NCI-H748 treated with DMSO at 0.1 percent for 48 hours (cell line): ENCODE measurements at regions not wholly inside any gene's neighbourhood (a gene's known extent, or its start where the extent isn't known, plus 50 kb on each side); places are given as distances from the start of the nearest gene placed in this dataset.

ENCODE experiments used
- DNase-seq: peaks from one replicate; lab custom pipeline; 2025; lab: John Stamatoyannopoulos, UW

GRCh38 chr4:22217480-22217879 is 268.9 kb upstream of the KCNIP4 start:
- DNase-seq = no peak

DNA sequence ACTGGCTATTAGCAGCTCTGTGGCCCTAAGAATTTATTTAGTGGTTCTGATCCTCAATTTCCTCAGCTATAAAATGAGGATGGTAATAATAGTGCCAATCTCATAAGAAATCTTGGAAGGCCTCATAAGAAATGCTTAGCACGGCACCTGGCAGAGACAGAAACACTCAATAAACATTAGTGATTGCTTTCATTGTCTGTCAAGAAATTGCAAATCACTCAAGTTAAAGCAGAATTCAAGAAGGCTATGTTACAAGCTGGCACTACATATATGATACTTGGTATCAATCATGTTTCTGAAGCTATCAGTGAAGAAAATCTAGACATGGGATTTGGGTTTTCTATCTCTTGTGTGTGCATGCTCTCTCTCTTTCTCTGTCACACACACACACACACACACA is 267.7 kb upstream of the KCNIP4 start:
- no peak for DNase-seq

- no peak for DNase-seq
Measured at GRCh38 chr4:22215084-22215483, 266.5 kb upstream of the KCNIP4 start.

GRCh38 chr4:22203711-22204011 is 255.1 kb upstream of the KCNIP4 start:
- DNase-seq = no peak

DNA sequence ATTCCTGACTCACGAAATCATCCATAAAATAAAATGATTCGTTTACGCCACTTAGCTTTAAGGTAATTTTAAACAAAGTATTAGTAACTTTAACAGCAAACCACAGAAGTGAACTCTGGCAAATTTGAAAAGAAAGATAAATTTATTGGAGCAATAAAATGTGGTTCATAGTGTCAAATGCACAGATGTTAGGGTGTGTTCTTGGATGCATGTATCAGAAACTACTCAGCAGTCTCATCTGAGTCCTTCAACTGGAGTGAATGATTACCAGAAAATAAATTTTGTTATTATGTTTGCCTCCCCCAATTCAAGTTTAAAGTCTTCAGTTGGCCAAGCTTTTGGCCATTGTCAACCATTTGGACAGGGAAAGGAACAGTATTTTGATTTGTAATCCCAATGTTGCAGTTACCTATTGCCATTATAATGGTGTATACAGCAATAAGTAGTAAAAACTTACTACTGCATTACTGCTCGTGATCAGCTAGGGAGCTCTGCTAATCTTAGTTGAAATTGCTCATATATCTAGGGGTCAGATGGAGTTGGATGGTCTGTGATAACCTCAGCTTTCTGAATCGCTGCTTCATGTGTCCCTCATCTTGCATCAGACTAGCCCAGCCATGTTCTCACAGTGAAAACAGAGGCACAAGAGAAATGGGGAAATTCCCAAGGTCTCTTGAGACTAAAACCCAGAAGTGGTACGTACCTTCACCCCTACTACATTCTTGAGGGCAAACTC is 254.6 kb upstream of the KCNIP4 start:
- DNase-seq = no peak

DNA sequence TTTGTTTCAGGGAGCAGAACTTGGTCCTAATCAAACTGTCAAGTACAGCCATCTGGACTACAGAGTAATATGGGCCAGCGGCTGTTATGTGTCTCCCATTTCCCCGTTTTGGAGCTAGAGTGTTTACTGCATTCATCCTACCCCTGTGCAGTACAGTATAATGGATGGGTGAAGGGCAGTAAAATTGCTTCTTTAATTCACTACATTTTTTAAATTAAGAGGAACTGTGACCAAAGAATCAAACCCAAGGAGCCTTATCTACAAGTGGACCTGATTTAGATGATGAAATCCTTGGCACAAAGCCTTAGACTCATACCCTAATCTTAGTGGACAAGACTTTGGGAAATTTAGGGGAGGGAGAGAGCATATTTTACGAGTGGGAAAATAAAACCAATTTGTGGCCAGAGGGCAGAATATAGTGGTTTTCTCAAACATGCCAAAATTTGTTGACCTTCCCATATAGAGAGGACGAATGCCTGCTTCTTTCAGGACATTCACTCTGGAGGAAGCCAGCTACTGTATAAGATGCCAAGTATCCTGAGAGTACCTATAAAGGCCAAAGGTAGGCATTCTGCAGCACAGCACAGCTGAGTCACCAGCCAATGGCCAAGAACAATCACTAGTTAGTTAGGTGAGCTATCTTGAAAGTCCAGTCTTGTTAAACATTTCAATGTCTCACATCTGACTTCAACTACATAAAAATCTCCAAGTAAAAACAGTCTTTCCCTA is 253.8 kb upstream of the KCNIP4 start:
- no peak for DNase-seq

DNA sequence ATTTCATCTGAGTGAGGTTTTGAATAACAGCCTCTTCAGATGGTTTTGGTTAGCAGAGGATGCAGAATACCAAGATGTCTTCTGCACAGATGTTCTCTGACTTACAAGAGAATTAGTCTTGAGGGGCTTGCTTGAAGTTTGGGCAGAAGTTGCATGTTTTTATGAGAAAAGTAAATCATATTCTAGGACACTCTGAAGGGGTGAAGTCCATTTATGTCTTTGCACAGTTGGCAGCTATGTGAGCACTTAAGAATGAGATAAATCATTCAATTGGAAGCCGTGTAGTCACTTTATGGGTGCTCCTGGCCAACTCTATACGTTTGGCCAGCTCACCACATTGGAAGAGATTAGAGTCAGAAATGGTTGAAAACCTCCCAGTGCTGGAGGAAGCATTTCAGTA is 252.7 kb upstream of the KCNIP4 start:
- no peak for DNase-seq

DNA sequence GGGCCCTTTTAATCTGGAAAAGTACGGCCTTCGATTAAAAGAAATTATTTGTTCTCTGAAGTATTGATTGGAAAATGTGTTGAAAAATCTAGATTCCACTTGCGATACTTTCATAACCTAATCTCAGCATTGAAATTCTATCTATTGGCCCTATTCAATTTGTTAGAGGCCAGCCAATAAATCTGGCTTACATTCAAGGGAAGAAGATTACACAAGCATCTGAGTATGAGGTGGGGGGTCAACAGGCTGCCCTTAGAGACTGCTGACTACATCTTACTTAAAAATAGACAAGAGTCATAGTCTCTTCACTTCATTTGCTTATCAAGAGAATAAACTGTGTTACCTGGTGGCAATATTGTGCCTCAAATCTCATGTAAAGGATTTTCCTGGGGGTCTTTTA is 248.0 kb upstream of the KCNIP4 start:
- DNase-seq = no peak

GRCh38 chr4:22192084-22192511 is 243.5 kb upstream of the KCNIP4 start:
- DNase-seq = no peak

GRCh38 chr4:22191565-22191964 is 243.0 kb upstream of the KCNIP4 start:
- no peak for DNase-seq

- no peak for DNase-seq
Measured at GRCh38 chr4:22190855-22191254, 242.3 kb upstream of the KCNIP4 start.

- DNase-seq = no peak
Measured at GRCh38 chr4:22187203-22187820, 238.7 kb upstream of the KCNIP4 start.

DNA sequence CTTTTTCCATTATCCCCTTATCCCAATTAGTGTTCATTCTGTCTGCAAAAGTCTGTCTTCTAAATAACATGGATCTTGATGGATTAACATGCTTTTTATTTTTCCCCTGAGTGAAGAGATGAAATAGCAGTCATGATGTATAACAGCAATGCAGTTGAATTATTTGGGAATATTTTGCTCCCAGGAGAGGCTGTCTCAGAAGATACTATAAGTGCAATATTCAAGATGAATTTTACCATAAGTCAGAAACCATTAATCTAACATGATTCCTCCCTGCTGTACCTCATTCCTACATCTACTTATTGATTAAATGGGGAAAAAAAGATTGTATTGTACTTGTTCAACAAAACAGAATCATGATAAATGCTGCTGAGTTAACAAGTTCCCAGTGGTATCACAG is 233.2 kb upstream of the KCNIP4 start:
- no peak for DNase-seq

- DNase-seq = no peak
Measured at GRCh38 chr4:22179124-22179874, 230.7 kb upstream of the KCNIP4 start.

- no peak for DNase-seq
Measured at GRCh38 chr4:22174640-22175039, 226.1 kb upstream of the KCNIP4 start.

DNA sequence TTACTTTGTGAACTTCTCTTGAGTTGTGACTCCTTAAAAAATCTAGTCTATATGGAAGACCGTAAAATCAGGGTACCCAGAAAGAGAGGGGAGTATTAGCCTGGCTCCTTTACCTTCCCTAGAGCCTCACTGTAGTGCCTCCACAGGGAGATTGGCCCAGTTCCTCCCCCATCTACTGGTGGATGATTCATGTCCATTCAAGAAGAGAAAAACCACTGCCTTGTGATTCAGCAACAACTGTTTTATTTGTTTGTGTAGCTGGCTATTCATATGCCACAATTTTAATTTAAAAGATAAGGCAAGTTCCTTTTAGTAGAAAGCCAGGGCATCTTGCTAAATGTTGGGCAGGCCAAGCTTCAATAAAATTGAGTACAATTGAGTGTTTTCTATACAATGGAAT is 221.8 kb upstream of the KCNIP4 start:
- no peak for DNase-seq

DNA sequence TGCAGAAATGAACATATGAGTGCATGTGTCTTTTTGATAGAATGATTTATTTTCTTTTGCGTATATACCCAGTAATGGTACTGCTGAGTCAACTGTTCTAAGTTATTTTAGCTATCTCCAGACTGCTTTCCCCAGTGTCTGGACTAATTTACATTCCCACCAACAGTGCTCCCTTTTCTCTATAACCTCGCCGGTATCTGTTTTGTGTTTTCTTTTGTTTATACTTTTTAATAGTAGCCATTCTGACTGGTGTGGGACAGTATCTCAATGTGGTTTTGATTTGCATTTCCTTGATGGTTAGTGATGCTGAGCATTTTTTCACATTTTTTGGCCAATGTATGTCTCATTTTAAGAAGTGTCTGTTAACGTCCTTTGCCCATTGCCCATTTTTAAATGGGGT is 218.6 kb upstream of the KCNIP4 start:
- no peak for DNase-seq

DNA sequence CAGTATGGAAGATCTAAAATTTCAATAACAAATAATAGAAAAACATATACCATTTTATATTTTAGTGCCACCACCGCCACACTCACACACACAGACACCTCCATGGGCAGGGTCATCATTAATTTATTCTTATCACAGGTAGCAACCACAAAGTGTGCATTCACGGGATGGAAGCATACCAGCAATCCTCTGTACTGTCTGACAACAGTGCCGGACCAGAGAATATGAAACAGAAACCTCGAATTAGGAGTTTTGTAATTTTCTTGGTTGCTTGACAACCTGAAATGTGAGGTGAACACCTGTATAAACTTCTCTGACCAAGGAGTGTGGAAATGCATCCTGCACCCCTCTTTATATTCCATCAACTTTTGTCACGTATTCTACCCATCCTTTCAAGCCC is 213.9 kb upstream of the KCNIP4 start:
- no peak for DNase-seq

- DNase-seq = no peak
Measured at GRCh38 chr4:22130741-22131140, 182.2 kb upstream of the KCNIP4 start.

- peak; percentile 22 for DNase-seq
Measured at GRCh38 chr4:22129454-22130029, 181.0 kb upstream of the KCNIP4 start.

GRCh38 chr4:22122062-22122461 is 173.5 kb upstream of the KCNIP4 start:
- DNase-seq = no peak

GRCh38 chr4:22115262-22115661 is 166.7 kb upstream of the KCNIP4 start:
- DNase-seq = no peak
